SK-N-SH (cell line): ENCODE measurements at regions not wholly inside any gene's neighbourhood (a gene's known extent, or its start where the extent isn't known, plus 50 kb on each side); places are given as distances from the start of the nearest gene placed in this dataset.

ENCODE experiments used
- EP300 ChIP-seq, 2 experiments: IDR thresholded peaks; 2 replicates each; pipeline versions ENCODE4 v1.4.0 to v1.6.1; 2012; ENCODE audit warnings: borderline replicate concordance in 1 of 2, low read depth in 1 of 2, low read length in 1 of 2
- GATA2 ChIP-seq: sonication (generic); formaldehyde crosslinking; IDR thresholded peaks from 2 replicates; pipeline ENCODE4 v1.5.0; 2020; ENCODE audit warnings: mild to moderate bottlenecking, missing genetic modification reagents
- IRF3 ChIP-seq: fragments of 150-350 bp; IDR thresholded peaks from 2 replicates; pipeline ENCODE4 v1.6.1; 2016; ENCODE audit warnings: mild to moderate bottlenecking, low read depth, low read length
- NRF1 ChIP-seq: IDR thresholded peaks from 2 replicates; pipeline ENCODE4 v1.6.1; 2012; ENCODE audit warnings: low read depth, mild to moderate bottlenecking, low read length
- RAD21 ChIP-seq: IDR thresholded peaks from 2 replicates; pipeline ENCODE4 v1.6.1; 2012; ENCODE audit warnings: mild to moderate bottlenecking, low read length
- RCOR1 ChIP-seq: fragments of 150-350 bp; IDR thresholded peaks from 2 replicates; pipeline ENCODE4 v1.6.1; 2017; ENCODE audit warnings: antibody characterized with exemption, low read length
- SIN3A ChIP-seq: IDR thresholded peaks from 2 replicates; pipeline ENCODE4 v1.6.1; 2012; ENCODE audit warnings: low read depth, mild to moderate bottlenecking, low read length, moderate library complexity, borderline replicate concordance
- SMC3 ChIP-seq: IDR thresholded peaks from 2 replicates; pipeline ENCODE4 v1.6.1; 2012; ENCODE audit warnings: low read depth, low read length, improper control_type of control experiment
- TEAD4 ChIP-seq: IDR thresholded peaks from 2 replicates; pipeline ENCODE4 v1.4.0; 2012; ENCODE audit warnings: mild to moderate bottlenecking, borderline replicate concordance; ENCODE audit not compliant: insufficient read depth
- TF ChIP-seq, protein P1 (sequence below): fragments of 200-600 bp; sonication (generic); IDR thresholded peaks from 2 replicates; pipeline ENCODE4 v1.6.1; 2017; ENCODE audit warnings: antibody characterized with exemption, mild to moderate bottlenecking, moderate library complexity
- TF ChIP-seq, protein P2 (sequence below): IDR thresholded peaks from 2 replicates; pipeline ENCODE4; 2012

- TF ChIP-seq, protein P1, sequence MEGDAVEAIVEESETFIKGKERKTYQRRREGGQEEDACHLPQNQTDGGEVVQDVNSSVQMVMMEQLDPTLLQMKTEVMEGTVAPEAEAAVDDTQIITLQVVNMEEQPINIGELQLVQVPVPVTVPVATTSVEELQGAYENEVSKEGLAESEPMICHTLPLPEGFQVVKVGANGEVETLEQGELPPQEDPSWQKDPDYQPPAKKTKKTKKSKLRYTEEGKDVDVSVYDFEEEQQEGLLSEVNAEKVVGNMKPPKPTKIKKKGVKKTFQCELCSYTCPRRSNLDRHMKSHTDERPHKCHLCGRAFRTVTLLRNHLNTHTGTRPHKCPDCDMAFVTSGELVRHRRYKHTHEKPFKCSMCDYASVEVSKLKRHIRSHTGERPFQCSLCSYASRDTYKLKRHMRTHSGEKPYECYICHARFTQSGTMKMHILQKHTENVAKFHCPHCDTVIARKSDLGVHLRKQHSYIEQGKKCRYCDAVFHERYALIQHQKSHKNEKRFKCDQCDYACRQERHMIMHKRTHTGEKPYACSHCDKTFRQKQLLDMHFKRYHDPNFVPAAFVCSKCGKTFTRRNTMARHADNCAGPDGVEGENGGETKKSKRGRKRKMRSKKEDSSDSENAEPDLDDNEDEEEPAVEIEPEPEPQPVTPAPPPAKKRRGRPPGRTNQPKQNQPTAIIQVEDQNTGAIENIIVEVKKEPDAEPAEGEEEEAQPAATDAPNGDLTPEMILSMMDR = no peak
- TF ChIP-seq NRF1 (no peak), SIN3A (no peak), TEAD4 (no peak), IRF3 (no peak), EP300 (IDR thresholded peaks at IDR 0.05; ENCODE audit: borderline replicate concordance in 1 of 2, low read depth in 1 of 2, low read length in 1 of 2) (no peak), GATA2 (no peak), RAD21 (no peak), SMC3 (no peak), RCOR1 (no peak)
- TF ChIP-seq, protein P2, sequence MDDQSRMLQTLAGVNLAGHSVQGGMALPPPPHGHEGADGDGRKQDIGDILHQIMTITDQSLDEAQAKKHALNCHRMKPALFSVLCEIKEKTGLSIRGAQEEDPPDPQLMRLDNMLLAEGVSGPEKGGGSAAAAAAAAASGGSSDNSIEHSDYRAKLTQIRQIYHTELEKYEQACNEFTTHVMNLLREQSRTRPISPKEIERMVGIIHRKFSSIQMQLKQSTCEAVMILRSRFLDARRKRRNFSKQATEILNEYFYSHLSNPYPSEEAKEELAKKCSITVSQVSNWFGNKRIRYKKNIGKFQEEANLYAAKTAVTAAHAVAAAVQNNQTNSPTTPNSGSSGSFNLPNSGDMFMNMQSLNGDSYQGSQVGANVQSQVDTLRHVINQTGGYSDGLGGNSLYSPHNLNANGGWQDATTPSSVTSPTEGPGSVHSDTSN = no peak
Measured at GRCh38 chr12:7581625-7582024, 78.0 kb upstream of the CD163 start.
